ENCODE measurements at regions not wholly inside any gene's neighbourhood (a gene's known extent, or its start where the extent isn't known, plus 50 kb on each side); places are given as distances from the start of the nearest gene placed in this dataset.

DNA sequence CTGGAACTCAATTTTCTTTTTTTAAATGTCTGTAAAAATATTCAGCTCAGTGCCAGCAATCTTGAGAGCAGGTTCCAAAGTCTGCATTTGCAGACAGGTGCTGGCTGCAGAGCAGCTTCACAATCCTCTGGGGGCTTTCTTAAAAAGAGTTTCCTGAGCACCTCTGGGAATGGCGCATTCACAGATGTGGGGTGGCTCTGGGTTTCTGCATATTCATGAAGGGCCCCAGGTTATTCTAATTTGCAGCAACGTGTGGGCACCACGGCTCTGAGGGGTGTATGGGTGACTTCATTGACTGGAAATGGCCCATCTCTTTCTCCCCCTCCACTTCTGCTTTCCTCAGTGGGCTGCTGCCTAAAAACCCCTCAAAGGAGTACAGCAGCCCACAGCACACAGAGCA is 225.0 kb upstream of the APCDD1 start:
- CTCF ChIA-PET: no interaction called here
- H3K36me3 Mint-ChIP-seq (ENCODE audit: insufficient read depth, unreplicated experiment): no peaks in the 10 kb centered on the region
- no peak overlapping the region for H3K4me3 Mint-ChIP-seq (ENCODE audit: unreplicated experiment)
- H3K4me1 Mint-ChIP-seq (ENCODE audit: low read depth, unreplicated experiment): no peaks in the 10 kb centered on the region
- Histone ChIP-seq H3K4me1 (no peaks in the 10 kb centered on the region), H3K4me3 (ENCODE audit: low read depth, low read length) (no peak overlapping the region), H3K36me3 (ENCODE audit: control insufficient read depth, insufficient read depth, low read length) (no peaks in the 10 kb centered on the region), H3K27me3 (replicated peaks; ENCODE audit: control insufficient read depth, insufficient read depth, low read length) (no peaks in the 10 kb centered on the region), H3K9me3 (no peaks in the 10 kb centered on the region)
- no TSS peak for BruUV-seq (replicated peaks)
- H3K9me3 Mint-ChIP-seq (ENCODE audit: unreplicated experiment): peaks cover 16% of the 10 kb centered on the region
- POLR2A ChIA-PET: no interaction called here
- TF ChIP-seq CTCF (IDR thresholded peaks at IDR 0.05; ENCODE audit: insufficient read depth in 1 of 2, low read depth in 1 of 2, low read length in 1 of 2, severe bottlenecking in 1 of 2, unreplicated experiment in 1 of 2): no peak
- DNase-seq: no peak
- no peak overlapping the region for H3K27ac Mint-ChIP-seq (ENCODE audit: unreplicated experiment)
- H3K27me3 Mint-ChIP-seq (ENCODE audit: insufficient read depth, unreplicated experiment): no peaks in the 10 kb centered on the region
- intact Hi-C loops (cut with micrococcal nuclease; ENCODE audit: unreplicated experiment): no loop called here

DNA sequence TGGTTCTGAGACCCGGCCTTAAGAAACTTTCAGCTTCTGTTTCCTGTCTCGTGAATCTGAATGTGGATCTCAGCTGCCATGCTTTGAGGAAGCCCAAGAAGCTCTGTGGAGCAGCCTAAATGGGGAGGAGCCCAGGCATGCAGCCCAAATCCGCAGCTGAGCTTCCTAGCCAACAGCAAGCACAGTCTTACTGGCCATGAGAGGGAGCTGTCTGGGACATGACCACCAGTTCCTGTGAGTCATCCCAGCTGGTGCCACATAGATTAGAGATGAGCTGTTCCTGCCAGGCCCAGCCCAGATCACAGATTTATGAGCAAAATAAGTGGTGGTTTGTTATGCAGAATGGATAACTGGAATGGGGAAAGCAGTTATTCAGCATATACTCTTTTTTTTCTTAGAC is 224.4 kb upstream of the APCDD1 start:
- Histone ChIP-seq H3K27me3 (replicated peaks; ENCODE audit: control insufficient read depth, insufficient read depth, low read length) (no peaks in the 10 kb centered on the region), H3K4me3 (ENCODE audit: low read depth, low read length) (no peak overlapping the region), H3K36me3 (ENCODE audit: control insufficient read depth, insufficient read depth, low read length) (no peaks in the 10 kb centered on the region), H3K4me1 (no peaks in the 10 kb centered on the region), H3K9me3 (no peaks in the 10 kb centered on the region)
- intact Hi-C loops (cut with micrococcal nuclease; ENCODE audit: unreplicated experiment): no loop called here
- Mint-ChIP-seq H3K9me3 (ENCODE audit: unreplicated experiment) (peaks cover 11% of the 10 kb centered on the region), H3K4me1 (ENCODE audit: low read depth, unreplicated experiment) (no peaks in the 10 kb centered on the region), H3K36me3 (ENCODE audit: insufficient read depth, unreplicated experiment) (no peaks in the 10 kb centered on the region), H3K27ac (ENCODE audit: unreplicated experiment) (no peak overlapping the region), H3K27me3 (ENCODE audit: insufficient read depth, unreplicated experiment) (no peaks in the 10 kb centered on the region), H3K4me3 (ENCODE audit: unreplicated experiment) (no peak overlapping the region)
- ChIA-PET CTCF (no interaction called here), POLR2A (no interaction called here)
- DNase-seq: no peak
- BruUV-seq (replicated peaks): no TSS peak
- TF ChIP-seq CTCF (IDR thresholded peaks at IDR 0.05; ENCODE audit: insufficient read depth in 1 of 2, low read depth in 1 of 2, low read length in 1 of 2, severe bottlenecking in 1 of 2, unreplicated experiment in 1 of 2): no peak

- no peaks in the 10 kb centered on the region for H3K4me1 Mint-ChIP-seq (ENCODE audit: low read depth, unreplicated experiment)
- no peak for TF ChIP-seq CTCF (IDR thresholded peaks at IDR 0.05; ENCODE audit: insufficient read depth in 1 of 2, low read depth in 1 of 2, low read length in 1 of 2, severe bottlenecking in 1 of 2, unreplicated experiment in 1 of 2)
- H3K36me3 Mint-ChIP-seq (ENCODE audit: insufficient read depth, unreplicated experiment): no peaks in the 10 kb centered on the region
- H3K4me3 Mint-ChIP-seq (ENCODE audit: unreplicated experiment): no peak overlapping the region
- POLR2A ChIA-PET: no interaction called here
- intact Hi-C loops (cut with micrococcal nuclease; ENCODE audit: unreplicated experiment): no loop called here
- no peak overlapping the region for H3K4me3 ChIP-seq (ENCODE audit: low read depth, low read length)
- no peak for DNase-seq
- no peaks in the 10 kb centered on the region for H3K36me3 ChIP-seq (ENCODE audit: control insufficient read depth, insufficient read depth, low read length)
- no peaks in the 10 kb centered on the region for H3K4me1 ChIP-seq
- no peak overlapping the region for H3K27ac Mint-ChIP-seq (ENCODE audit: unreplicated experiment)
- no peaks in the 10 kb centered on the region for H3K27me3 ChIP-seq (replicated peaks; ENCODE audit: control insufficient read depth, insufficient read depth, low read length)
- no TSS peak for BruUV-seq (replicated peaks)
- CTCF ChIA-PET: no interaction called here
- no peaks in the 10 kb centered on the region for H3K9me3 ChIP-seq
- no peaks in the 10 kb centered on the region for H3K27me3 Mint-ChIP-seq (ENCODE audit: insufficient read depth, unreplicated experiment)
- H3K9me3 Mint-ChIP-seq (ENCODE audit: unreplicated experiment): peaks cover 10% of the 10 kb centered on the region
These were observed 223.2 kb upstream of the APCDD1 start for GRCh38 chr18:10231220-10231619.
